ENCODE measurements at regions not wholly inside any gene's neighbourhood (a gene's known extent, or its start where the extent isn't known, plus 50 kb on each side); places are given as distances from the start of the nearest gene placed in this dataset.

GRCh38 chr9:15080401-15080800 is 170.2 kb upstream of the FREM1 start:
- no peak for TF ChIP-seq EZH2phosphoT487 (IDR thresholded peaks at IDR 0.05; ENCODE audit: borderline replicate concordance)
- TF ChIP-seq YY1 (IDR thresholded peaks at IDR 0.05; ENCODE audit: extremely low read depth, insufficient replicate concordance, low read depth, low read length), result no peak
- TF ChIP-seq POLR2A (IDR thresholded peaks at IDR 0.05; ENCODE audit: borderline replicate concordance, extremely low read depth, insufficient read depth, insufficient read length), result no peak

Measured in HCT116 (cell line).